Stimulated activated CD4-positive, alpha-beta T cell treated with anti-CD3 and anti-CD28 coated beads, Interleukin-12 subunit alpha, Interleukin-12 subunit beta, amount 100 ng/mL, for 4 hours (primary cell): ENCODE measurements at regions not wholly inside any gene's neighbourhood (a gene's known extent, or its start where the extent isn't known, plus 50 kb on each side); places are given as distances from the start of the nearest gene placed in this dataset.
"Not testable (repeated sequence)": the region's sequence is repeated elsewhere in the genome, so short reads cannot be mapped to it uniquely, and the experiment has no call there.

Experiments
- DNase-seq: peaks from one replicate; pipeline ENCODE4 v3.0.0-alpha.2; 2020

DNA sequence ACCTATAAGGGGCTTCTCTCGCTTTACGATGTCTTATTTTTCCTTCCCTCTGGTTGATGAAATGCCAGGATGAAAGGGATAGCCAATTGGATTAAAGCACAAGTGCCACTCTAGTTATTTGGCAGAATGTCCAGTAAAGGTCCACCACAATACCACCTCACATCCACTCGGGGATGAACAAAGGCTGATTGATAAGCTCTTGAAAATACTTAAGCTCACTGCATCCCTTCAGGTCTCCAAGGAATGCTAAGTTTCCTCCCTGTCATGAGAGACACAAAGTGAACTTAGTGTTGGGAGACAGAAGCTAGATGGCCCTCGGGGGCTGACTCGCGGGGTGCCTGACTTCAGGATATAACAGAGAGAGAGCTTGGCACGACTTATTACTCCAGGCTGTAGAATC, 185.9 kb upstream of the ZNF644 start:
- DNase-seq: not testable (repeated sequence)

DNA sequence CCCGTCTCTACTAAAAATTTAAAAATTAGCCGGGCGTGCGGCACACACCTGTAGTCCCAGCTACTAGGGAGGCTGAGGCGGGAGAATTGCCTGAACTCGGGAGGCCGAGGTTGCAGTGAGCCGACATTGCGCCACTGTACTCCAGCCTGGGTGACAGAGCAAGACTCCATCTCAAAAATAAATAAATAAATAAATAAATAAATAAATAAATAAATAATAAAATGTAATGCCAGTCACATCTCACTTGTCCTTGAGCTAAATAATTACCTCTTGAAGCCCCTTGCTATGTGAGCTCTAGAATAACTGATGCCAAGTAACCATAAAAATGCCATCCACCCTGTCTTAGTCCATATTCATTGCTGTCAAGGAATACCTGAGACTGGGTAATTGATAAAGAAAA, 182.3 kb upstream of the ZNF644 start:
- not testable (repeated sequence) for DNase-seq

DNA sequence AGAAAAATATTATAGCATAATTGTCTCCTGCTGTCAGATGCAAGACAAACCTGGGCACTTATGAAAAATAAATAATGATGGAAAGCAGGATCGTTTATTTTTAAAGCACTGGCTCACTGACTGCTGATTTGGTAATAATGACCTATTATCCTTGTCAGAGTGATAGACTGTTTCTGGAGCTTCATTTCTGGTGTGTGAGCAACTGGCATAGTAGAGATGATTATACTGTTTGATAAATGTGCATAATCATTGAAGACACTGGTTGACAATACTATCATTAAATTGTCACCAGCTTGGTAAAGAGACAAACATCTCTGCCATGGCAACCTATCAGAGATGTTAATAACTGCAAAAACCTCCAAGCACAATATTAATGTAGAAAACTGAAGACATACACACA, 179.9 kb upstream of the ZNF644 start:
- DNase-seq: no peak

DNA sequence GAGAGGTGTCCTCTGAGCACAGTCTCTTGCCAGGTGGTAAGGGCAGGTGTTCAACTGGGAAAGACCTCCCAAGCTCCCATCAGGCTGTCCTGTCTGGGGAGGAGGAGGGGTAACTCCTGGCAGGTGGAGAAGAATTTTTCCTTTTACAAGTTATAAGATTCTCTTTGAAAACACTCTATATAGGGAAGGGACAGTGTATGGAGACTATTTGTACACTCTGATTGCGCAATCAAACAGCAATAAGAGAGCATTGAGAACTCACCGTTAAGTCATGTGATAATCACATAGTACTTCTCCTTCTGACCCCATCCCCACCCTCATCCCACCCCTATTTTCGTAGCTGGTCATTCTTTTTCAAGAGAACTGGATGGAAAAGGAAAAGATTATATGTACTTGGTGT, 179.3 kb upstream of the ZNF644 start:
- DNase-seq: no peak

DNA sequence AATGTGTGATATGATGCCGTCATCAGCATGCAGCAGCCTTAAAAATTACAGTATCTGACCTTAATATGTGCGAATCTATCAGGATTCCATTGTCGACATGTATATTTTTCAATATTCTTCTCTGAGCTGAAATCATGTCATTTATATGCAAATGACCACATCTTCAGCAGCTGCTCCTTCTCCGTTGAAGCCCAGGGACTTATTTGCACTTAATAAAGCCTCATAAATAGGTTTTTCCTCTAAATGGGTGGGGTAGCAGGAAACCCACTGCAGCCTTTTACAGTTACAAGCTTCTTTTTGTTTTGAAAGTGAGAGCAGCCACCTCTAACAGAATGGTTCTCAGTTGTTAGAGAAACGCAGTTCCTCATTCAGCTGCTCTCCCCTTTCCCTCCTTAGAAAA, 178.8 kb upstream of the ZNF644 start:
- no peak for DNase-seq

DNA sequence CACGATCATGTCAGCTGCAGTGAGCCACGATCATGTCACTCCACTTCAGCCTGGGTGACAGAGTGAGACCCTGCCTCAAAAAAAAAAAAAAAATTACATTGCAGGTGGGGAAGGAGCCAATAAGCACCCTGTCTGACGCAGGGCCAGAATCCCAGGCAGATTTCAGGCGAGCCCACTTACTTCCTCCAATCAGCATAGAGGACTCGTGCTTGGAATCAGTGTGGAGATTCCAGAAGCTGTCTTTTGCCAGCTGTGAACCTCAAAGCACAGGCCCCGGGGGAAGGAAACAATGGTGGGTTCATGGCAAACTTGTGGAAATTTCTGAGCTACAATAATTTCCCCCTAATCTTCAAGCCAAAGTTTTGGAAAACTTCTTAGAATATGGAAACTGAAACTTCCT, 178.2 kb upstream of the ZNF644 start:
- DNase-seq: no peak

DNA sequence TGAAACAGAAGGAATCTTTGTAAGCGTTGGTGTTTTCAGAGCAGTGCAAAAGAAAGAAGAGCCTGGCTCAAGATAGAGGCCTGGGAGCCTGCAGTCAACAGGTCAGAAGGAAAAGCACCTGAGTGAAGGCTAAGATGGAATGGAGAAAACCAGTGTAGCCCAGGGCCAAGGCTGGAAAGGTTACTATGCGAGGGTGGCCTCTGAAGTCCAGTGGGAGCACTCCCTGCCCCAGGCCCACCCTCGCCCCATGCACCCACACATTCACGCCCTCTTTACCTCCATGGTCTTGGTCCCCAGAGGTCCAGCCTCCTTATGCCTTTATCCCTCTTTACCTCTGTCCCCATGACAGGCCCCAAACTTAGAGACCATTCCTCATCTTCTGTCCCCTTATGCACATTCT, 169.2 kb upstream of the ZNF644 start:
- DNase-seq: no peak

DNA sequence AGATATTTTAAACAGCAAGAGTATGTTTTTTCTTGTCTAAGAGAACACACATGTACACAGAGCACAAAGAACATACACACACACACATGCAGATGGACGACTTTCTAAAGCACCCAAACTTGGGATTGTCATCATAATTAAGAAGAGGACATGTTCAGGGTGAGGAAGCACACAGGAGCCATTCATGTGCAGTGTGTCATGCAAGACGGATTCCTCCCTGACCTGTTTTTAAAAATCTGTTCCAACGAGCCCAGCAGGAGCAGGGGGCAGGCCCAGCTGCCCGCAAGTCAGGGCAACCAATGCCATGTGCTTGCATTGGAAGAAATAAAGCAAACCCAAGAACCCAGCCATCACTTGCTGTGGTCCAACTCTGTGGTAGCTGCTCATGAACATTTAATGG, 167.3 kb upstream of the ZNF644 start:
- no peak for DNase-seq

DNA sequence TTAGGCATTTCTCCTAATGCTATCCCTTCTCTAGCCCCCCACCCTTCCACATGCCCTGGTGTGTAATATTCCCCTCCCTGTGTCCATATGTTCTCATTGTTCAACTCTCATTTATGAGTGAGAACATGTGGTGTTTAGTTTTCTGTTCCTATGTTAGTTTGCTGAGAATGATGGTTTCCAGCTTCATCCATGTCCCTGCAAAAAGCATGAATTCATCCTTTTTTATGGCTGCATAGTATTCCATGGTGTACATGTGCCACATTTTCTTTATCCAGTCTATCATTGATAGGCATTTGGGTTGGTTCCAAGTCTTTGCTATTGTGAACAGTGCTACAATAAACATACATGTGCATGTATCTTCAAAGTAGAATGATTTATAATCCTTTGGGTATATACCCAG, 161.0 kb upstream of the ZNF644 start:
- DNase-seq: not testable (repeated sequence)

DNA sequence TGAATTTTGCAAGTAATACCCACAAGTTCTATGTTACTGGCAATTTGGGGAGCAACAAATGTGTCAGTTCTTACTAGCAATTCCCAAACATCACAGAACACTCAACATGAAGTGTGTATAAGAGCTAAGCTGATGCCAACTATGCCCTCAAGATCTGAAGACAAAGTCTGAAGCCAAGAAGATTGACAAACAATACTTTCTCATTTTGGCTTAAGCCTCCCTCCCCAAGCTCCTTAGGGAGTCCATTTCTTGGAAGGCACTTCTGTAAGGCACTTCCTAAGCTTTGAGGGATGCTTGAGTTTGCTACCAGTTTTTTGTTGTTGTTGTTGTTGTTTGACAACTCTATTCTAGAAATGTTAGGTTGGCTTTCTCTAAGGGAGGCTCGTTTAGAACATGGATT, 154.4 kb upstream of the ZNF644 start:
- DNase-seq: no peak

DNA sequence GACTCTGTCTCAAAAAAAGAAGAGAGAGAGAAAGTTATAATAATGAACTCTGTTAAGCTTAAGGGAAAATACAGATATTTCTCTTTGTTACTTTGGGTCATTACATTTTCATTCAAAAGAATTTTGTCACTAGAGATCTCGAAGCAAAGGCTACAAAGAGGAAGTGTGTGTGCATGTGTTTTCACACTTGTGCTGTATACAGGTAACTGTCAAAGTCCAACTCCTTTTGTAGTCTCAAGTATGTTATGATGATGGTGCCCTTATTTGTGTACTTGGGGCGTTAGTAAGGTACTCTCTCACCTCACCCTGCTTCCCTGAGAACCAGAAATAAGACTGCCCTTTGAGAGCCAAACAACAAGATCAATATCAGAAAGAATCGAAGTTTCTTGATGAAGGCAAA, 152.9 kb upstream of the ZNF644 start:
- no peak for DNase-seq

DNA sequence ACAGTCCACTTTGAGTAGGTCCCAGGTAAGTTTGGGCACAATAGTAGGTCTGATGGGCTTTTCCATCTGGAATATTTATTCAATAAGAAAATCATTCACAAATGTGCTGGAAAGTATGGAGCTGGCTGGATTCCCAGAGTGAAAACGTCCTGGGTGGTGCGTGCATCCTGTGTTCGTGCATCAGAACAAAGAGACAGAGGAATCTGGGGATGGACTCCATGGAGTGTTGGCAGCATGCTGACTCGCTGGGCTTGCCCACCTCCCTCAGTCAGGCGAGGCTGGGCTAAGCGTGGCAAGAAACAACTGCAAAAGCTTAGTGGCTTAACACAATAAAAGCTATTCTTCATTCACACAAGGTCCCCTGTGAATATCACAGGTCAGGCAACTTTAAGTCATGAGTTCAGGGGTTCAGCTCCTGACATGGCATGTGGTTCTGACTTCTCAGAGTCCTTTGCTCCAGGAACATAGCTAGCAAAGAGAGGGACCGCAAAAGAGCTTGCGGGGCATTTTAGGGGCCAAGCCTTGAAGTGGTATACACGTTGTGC, 151.6 kb upstream of the ZNF644 start:
- no peak for DNase-seq

DNA sequence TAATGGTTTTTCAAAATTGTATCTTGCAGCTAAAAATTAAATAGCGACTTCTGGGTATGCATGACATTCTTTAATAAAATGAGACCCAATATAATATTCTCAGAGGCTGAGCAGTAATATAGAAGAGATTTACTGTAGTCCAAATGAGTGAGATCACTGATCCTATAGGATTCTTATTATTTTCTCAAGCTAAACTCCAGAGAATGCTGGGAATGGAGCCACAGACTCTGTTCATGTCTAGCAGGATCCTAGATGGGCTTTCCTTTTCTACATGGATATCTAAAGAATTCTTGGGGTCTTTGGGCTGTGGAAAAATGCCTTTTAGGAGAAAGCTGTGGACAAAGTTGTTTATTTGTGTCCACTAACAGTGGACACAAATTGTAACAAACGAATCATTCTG, 150.7 kb upstream of the ZNF644 start:
- no peak for DNase-seq

DNA sequence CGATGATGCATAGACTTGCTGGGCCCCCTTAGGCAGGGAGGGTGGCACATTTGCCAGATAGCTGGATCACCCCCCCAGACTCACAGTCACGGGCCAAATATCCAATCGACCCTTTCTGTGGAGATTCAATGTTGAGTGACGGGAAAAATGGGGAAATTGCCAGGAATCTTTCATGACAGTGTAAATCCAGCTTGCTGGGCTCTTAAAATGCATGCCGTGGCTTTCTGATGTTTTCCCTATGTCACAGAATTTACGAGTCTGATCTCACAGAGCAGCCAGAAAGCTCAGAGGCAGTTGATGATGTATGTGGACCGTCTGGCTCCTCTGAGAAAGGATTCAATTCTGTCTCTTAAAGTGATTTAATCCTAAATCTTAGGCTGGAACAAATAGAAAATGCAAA, 150.1 kb upstream of the ZNF644 start:
- no peak for DNase-seq

DNA sequence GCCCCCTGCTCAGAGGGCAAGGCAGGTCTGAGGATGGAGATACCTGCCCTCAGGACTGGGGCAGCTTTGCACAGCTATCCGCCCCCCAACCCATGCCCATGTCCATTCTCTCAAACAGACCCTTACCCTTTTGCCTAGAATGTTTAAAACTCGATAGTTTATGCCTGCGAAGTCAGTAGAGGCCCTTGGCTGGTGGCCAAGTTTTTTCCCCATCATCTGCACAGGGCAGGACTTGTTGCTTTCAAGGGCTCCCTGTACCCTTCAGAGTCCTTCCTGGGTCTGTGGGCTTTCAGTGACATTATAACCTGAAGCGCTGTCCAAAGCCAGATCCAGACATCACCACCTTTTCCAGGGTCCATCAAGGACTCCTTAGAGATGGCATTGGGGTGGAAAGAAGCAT, 148.7 kb upstream of the ZNF644 start:
- no peak for DNase-seq

DNA sequence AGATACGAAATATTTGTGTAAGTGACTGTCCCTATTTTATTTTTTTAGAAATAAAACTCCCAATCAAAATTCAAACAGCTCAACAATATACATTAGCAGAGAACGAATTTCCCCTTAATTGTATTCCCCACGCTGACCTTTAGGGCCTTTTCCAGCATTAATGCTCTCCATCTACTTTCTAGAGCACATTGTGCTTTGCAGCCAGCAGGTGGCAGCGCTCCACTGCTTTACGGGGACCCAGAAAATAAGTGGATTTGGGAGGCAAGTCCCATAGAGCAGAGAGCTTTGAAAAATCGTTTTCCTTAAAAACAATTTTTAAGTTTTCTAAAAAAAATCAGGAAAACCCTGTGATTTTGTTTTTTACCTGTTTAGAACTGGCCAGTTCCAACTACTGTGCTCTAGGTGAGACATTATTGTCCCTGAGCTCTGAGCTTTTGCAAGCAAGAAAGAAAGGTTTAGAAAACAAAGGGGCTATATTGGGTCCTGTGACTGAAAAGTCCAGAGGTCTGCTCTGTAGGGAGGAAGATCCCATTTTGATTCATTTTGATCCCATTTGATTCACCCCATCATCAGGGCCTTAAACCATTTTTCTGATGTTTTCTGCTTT, 144.4 kb upstream of the ZNF644 start:
- peak; percentile 25 for DNase-seq

DNA sequence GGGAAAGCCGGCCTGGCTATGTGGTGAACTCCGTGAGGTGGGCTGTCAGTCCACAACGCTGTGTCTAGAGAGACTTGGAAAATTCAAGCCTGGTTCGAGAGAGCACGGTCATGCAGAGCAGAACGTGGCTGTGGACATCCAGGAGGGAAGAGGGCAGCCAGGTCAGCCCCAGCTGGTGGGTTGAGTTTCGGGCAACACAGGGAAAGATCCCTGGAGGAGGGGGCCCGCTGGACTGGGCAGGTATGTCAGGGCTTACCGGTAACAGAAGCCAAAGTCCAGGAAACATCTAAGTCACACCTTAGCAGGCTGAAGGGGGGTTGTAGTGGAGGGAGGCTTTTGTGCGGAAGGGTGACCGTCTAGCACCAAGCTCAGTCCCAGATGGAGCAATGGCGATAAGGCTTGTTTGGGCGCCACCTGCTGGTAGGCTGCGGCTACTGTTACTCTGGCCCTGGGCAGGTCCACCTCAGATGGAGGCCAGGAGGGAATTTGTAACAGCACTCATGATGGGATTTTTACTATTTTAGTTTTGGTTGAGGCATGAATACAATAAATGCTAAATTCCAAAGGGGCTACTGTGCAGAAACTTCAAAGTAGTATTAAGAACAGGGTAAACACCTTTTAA, 143.3 kb upstream of the ZNF644 start:
- peak; percentile 70 for DNase-seq

DNA sequence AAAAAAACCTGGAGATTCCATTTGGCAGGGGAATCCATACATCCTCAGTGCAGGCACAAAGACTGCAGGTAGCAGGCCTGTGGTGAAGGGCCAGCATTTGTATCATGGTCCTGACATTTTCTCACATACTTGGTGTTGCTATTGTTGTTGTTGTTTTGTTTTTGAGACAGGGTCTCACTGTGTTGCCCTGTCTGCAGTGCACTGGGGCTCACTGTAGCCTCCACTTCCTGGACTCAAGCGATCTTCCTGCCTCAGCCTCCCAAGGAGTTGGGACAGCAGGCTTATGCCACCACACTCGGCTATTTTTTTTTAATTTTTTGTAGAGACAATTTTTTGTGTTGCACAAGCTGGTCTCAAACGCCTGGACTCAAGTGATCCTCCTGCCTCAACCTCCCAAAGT, 140.8 kb upstream of the ZNF644 start:
- no peak for DNase-seq

DNA sequence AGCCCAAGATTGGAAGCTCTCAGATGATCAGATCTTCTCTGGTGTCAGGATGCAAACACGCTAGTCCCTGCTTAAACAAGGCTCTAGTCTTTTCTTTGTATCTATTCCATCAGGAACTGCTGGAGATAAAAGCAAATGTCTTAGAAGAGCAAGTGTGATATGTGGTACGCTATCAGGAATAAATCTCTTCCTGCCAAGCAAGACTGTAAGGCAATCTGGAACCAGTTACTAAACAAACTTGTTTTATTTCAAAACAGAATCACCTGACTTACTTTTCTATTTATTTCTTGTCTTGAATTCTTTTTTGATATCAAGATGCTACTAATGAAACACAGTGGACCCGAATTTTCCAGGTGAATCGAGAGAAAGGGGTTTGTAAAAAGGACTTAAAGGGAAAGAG, 139.9 kb upstream of the ZNF644 start:
- no peak for DNase-seq

DNA sequence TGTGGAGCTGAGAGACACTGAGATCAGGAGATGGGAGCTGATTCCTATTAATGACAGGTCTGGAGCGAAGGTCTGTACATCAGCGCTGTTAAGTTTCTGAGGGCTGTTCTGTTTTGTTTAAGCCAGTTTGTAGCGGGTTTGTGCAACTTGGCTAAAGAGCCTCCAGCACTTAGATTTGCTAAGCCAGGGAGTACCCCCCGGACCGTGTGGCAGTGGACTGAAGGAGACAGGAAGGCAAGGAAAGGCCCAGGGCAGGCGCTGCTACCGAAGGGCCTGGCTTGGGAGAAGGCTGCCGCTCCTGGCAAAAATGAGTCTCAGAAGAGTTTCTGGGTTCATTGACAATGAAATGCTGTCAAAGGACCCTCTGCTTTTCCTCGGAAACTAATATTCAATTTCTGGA, 139.3 kb upstream of the ZNF644 start:
- no peak for DNase-seq

DNA sequence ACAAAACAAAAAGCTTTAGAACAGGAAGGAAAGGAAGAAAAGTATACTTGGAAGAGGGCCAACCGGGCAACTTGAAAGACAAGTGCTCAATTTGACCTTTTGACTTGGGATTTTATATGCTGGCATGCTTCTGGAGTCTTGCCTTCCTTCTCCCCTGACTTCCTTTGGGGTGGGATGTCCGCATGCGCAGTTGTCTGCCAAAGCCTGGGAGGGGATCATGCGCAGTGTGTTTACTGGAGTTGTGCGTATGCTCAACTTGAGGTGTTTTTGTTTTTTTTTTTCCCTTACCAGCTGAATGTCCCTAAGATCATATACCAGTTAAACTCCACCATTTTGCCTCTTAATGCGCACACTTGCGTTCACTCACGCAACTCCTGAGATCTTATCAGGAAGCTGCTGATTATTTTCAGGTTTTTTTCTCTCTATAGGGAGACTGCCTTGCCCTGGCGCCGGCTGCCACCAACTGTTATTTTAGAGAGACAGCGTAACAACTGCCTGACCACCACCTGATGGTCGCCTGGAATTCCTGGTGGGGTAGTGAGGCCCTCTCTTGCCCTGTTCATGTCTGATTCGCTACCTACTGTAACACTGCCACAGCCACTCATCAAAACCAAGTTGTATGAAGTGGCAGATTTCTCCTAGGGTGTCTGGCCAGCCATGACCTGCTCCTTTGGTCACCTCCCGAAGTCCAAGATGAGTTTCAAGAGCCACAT, 138.7 kb upstream of the ZNF644 start:
- no peak for DNase-seq

DNA sequence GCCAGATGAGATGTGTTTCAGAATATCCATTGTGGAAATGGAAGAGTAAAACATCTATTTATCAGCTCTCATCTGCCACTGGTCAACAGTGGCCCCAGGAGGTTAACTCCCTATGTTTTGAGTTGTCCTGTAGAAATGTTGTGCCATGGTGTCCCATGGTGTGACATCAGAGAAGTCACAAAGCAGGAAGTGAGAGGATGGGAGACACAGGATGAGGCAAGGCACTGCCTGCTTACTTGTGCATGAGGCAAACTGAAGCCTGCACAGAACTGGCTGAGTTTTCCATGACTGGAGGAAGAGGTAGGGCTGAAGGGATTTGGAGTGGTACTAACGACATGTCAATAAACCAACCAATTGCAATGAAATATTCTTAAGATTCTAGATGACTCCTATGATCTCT, 131.5 kb upstream of the ZNF644 start:
- no peak for DNase-seq

DNA sequence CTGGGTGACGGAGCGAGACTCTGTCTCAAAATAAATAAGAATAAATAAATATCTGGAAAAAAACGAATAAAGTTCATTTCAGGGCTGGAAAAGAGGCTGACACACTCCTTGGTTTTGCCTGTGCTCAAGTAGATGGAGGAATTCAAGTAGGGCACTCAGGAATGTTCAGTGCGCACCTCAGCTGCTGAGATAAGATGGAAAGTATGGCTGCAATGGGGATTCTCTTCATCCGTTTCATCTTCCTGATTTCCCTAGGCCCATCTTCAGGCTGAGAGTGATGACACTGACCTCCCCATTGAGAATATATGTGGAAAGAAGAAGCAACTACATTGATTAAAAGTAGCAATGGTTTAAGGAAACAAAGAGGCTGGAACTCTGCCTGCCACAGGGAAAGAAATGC, 130.5 kb upstream of the ZNF644 start:
- no peak for DNase-seq

DNA sequence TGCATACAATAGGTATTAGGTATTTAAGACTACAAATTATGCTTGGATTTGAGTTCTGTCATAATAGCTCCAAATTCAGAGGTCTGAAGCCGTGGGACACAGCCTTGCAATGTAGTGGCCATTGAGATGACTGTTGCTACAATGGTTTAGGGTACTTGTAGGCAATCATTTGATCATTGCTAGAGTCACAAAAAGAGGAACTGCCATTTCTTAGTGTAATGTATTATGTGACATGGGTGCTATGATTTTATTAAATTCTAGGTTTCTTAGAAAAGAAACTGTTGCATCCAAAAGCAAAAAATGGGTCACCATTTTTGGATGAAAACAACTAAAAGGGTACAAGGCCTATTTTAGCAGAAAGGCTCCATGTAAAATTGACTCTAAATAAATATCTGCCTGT, 129.9 kb upstream of the ZNF644 start:
- no peak for DNase-seq
